HEK293T (cell line): ENCODE measurements at regions not wholly inside any gene's neighbourhood (a gene's known extent, or its start where the extent isn't known, plus 50 kb on each side); places are given as distances from the start of the nearest gene placed in this dataset.

Experiments
- CTCF ChIA-PET: fragments of 350-600 bp; formaldehyde crosslinking; extraction: SDS; loops from one replicate; lab custom pipeline; 2021; ENCODE audit warnings: antibody characterized with exemption, inconsistent platforms; lab: Yijun Ruan, JAX
- POLR2A ChIA-PET: fragments of 350-600 bp; formaldehyde crosslinking; extraction: SDS; loops from one replicate; lab custom pipeline; 2020; ENCODE audit warnings: antibody characterized with exemption, inconsistent platforms; lab: Yijun Ruan, JAX
- DNase-seq: peaks from one replicate; pipeline ENCODE4 v3.0.0; 2012; ENCODE audit warnings: mixed read lengths; ENCODE audit errors: extremely low spot score
- ARNT ChIP-seq: fragments of 450-650 bp; IDR thresholded peaks from 2 replicates; pipeline ENCODE4 v1.6.1; 2017; ENCODE audit warnings: mild to moderate bottlenecking
- BHLHE40 ChIP-seq: fragments of 450-650 bp; IDR thresholded peaks from 2 replicates; pipeline ENCODE4 v1.6.1; 2016; ENCODE audit warnings: mild to moderate bottlenecking, moderate library complexity, borderline replicate concordance
- CTBP1 ChIP-seq: fragments of 450-650 bp; IDR thresholded peaks from 2 replicates; pipeline ENCODE4 v1.6.1; 2016; ENCODE audit warnings: borderline replicate concordance
- ELF4 ChIP-seq: fragments of 450-650 bp; IDR thresholded peaks from 2 replicates; pipeline ENCODE4 v1.6.1; 2017; ENCODE audit warnings: antibody characterized with exemption
- FOXA1 ChIP-seq: fragments of 450-650 bp; IDR thresholded peaks from 2 replicates; pipeline ENCODE4 v1.6.1; 2016; ENCODE audit warnings: mild to moderate bottlenecking
- FOXK2 ChIP-seq: fragments of 450-650 bp; IDR thresholded peaks from 2 replicates; pipeline ENCODE4 v1.6.1; 2016; ENCODE audit warnings: mild to moderate bottlenecking
- FOXM1 ChIP-seq: fragments of 450-650 bp; IDR thresholded peaks from 2 replicates; pipeline ENCODE4 v1.6.1; 2017; ENCODE audit warnings: mild to moderate bottlenecking, borderline replicate concordance
- HDGF ChIP-seq: fragments of 450-650 bp; IDR thresholded peaks from 2 replicates; pipeline ENCODE4 v1.6.1; 2017; ENCODE audit warnings: antibody characterized with exemption, borderline replicate concordance
- L3MBTL2 ChIP-seq: fragments of 450-650 bp; conservative IDR thresholded peaks from 2 replicates; pipeline ENCODE4 v1.6.1; 2016; ENCODE audit warnings: mild to moderate bottlenecking
- LEF1 ChIP-seq: fragments of 450-650 bp; IDR thresholded peaks from 2 replicates; pipeline ENCODE4 v1.6.1; 2017; ENCODE audit warnings: mild to moderate bottlenecking, borderline replicate concordance
- NFRKB ChIP-seq: fragments of 450-650 bp; IDR thresholded peaks from 2 replicates; pipeline ENCODE4 v1.6.1; 2016; ENCODE audit warnings: mild to moderate bottlenecking, moderate library complexity
- SP1 ChIP-seq: fragments of 450-650 bp; IDR thresholded peaks from 2 replicates; pipeline ENCODE4 v1.6.1; 2017
- SUZ12 ChIP-seq: fragments of 450-650 bp; IDR thresholded peaks from 2 replicates; pipeline ENCODE4 v1.6.1; 2016; ENCODE audit warnings: mild to moderate bottlenecking
- TARDBP ChIP-seq: fragments of 450-650 bp; IDR thresholded peaks from 2 replicates; pipeline ENCODE4 v1.6.1; 2016
- ZNF384 ChIP-seq: fragments of 450-650 bp; IDR thresholded peaks from 2 replicates; pipeline ENCODE4 v1.6.1; 2016
- TF ChIP-seq, protein P1 (sequence below): fragments of 450-650 bp; IDR thresholded peaks from 2 replicates; pipeline ENCODE4 v1.6.1; 2016

DNA sequence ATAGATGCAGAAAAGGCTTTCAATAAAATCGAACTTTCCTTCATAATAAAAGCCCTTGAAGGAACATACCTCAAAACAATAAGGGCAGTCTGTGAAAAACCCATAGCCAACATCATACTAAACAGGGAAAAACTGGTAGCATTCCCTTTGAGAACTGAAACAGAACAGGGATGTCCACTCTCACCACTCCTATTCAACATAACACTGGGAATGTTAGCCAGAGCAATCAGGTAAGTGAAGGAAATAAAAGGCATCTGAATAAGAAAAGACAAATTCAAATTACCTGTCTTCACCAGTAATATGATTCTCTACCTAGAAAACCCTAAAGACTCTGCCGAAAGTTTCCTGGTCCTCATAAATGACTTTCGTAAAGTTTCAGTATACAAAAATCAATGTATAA, 861.0 kb upstream of the VRK2 start:
- ChIA-PET CTCF (no interaction called here), POLR2A (no interaction called here)
- no peak for DNase-seq
- no peak for TF ChIP-seq CTBP1
- no peak for TF ChIP-seq ZNF384
- no peak for TF ChIP-seq SP1
- TF ChIP-seq NFRKB = no peak
- TF ChIP-seq FOXK2 = no peak
- TF ChIP-seq HDGF = no peak
- TF ChIP-seq FOXM1 = no peak
- TF ChIP-seq ARNT = no peak
- no peak for TF ChIP-seq ELF4
- no peak for TF ChIP-seq LEF1
- no peak for TF ChIP-seq L3MBTL2
- TF ChIP-seq BHLHE40 = no peak
- TF ChIP-seq, protein P1, sequence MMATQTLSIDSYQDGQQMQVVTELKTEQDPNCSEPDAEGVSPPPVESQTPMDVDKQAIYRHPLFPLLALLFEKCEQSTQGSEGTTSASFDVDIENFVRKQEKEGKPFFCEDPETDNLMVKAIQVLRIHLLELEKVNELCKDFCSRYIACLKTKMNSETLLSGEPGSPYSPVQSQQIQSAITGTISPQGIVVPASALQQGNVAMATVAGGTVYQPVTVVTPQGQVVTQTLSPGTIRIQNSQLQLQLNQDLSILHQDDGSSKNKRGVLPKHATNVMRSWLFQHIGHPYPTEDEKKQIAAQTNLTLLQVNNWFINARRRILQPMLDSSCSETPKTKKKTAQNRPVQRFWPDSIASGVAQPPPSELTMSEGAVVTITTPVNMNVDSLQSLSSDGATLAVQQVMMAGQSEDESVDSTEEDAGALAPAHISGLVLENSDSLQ = no peak
- TF ChIP-seq SUZ12 = no peak
- TF ChIP-seq FOXA1 = no peak
- no peak for TF ChIP-seq TARDBP

DNA sequence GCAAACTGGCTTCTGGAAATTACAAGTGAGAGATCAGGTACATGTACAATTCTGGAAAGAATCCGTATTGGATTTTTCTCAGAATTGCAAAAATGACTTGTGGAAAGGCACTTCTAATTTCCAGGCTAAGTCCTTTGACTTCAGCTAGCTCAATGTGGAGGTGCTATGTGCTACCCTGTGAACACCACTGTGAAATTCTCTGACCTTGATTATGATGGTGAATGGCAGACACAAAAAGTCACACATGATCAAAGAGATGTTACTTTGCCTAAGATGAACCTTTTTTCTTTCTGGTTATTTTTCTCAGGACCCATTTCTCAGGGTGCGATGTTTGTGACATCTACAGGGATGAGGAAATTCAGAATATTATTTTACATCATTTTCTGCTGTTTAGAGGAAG, 856.6 kb upstream of the VRK2 start:
- ChIA-PET CTCF (no interaction called here), POLR2A (no interaction called here)
- no peak for DNase-seq
- TF ChIP-seq FOXA1 (no peak), FOXK2 (no peak), BHLHE40 (no peak), NFRKB (no peak), SUZ12 (no peak), ZNF384 (no peak), L3MBTL2 (no peak), SP1 (no peak), HDGF (no peak), ELF4 (no peak), ARNT (no peak), CTBP1 (no peak), TARDBP (no peak), FOXM1 (no peak), LEF1 (no peak)
- TF ChIP-seq, protein P1 = no peak

DNA sequence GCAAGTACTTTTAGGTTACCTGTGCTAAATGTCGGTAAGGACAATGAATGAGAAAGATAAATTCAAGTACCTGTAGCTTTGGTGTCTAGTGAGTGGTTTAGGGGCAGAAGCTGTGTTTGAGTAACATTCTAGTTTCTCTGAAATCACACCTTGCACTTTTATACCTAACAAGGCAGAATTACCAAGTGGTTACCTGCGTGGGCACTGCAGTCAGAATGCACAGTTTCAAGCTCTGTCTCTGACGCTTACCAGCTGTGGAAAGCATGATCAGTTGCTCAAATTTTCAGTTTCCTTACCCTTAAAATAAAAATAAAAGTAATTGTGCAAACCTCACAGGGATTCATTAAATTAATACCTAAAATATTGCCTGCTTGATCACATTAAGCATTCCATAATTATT, 846.9 kb upstream of the VRK2 start:
- TF ChIP-seq LEF1 = no peak
- no peak for TF ChIP-seq BHLHE40
- no peak for TF ChIP-seq FOXA1
- TF ChIP-seq HDGF = no peak
- TF ChIP-seq ELF4 = no peak
- TF ChIP-seq FOXK2 = no peak
- TF ChIP-seq ZNF384 = no peak
- no peak for TF ChIP-seq NFRKB
- no peak for TF ChIP-seq SUZ12
- no peak for TF ChIP-seq ARNT
- TF ChIP-seq CTBP1 = no peak
- TF ChIP-seq SP1 = no peak
- TF ChIP-seq, protein P1 = no peak
- no peak for TF ChIP-seq FOXM1
- no peak for TF ChIP-seq L3MBTL2
- no peak for TF ChIP-seq TARDBP
- ChIA-PET CTCF (no interaction called here), POLR2A (no interaction called here)
- no peak for DNase-seq

DNA sequence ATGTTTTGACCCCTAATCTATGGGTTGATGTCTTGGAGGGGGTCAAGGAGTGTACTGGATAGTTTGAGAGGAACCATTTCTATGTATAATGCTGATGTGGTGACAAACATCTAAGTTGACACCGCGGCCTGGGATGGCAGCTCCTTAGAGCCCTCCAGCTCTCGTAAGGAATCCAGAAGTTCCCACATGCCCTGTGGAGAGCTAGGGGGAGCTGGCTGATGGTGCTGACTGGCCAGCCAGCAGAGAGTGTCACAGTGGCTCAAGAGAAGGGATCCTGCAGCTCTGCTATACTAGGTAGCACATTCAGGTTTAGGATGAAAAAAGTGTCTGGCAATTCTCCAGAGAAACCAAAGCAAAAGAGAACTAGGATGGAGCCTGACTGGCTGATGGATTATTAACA, 842.2 kb upstream of the VRK2 start:
- no peak for TF ChIP-seq ARNT
- TF ChIP-seq L3MBTL2 = no peak
- TF ChIP-seq SP1 = no peak
- TF ChIP-seq CTBP1 = no peak
- no peak for TF ChIP-seq BHLHE40
- TF ChIP-seq LEF1 = no peak
- no peak for TF ChIP-seq NFRKB
- TF ChIP-seq HDGF = no peak
- no peak for TF ChIP-seq FOXM1
- TF ChIP-seq TARDBP = no peak
- TF ChIP-seq, protein P1 = no peak
- TF ChIP-seq ZNF384 = no peak
- ChIA-PET CTCF (no interaction called here), POLR2A (no interaction called here)
- no peak for DNase-seq

DNA sequence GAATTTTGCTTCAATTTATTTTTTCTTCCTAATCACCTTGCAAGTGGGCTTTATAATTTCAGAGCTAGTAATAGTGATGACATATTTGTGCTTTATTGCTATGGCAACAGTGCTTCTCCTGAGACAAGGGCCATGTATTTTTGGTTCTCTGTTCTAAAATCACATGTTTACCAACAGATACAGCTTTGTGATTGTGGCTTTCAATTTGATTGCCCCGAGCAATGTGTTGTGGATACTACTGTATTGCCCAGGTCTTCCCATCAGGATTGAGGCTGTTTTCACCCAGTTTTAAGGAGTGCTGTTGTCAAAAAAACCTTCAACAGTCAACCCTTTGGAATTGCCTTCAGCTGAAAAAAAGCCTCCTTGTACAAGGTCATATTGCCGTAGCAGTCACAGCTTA, 841.4 kb upstream of the VRK2 start:
- TF ChIP-seq FOXA1 (no peak), FOXK2 (no peak), ELF4 (no peak), ZNF384 (no peak), ARNT (no peak)
- TF ChIP-seq, protein P1 = no peak
- CTCF ChIA-PET = no interaction called here
- no peak for DNase-seq
- POLR2A ChIA-PET = no interaction called here
